Activated CD4-positive, alpha-beta T cell treated with anti-CD3 and anti-CD28 coated beads, Interleukin-2, amount 10 ng/mL, durations not matched to agents 24 days and 14 days (primary cell): ENCODE measurements at regions not wholly inside any gene's neighbourhood (a gene's known extent, or its start where the extent isn't known, plus 50 kb on each side); places are given as distances from the start of the nearest gene placed in this dataset.

ENCODE experiments used
- DNase-seq: peaks from one replicate; pipeline ENCODE4 v3.0.0; 2022
- H3K27ac Mint-ChIP-seq: one replicate; pipeline ENCODE4 v1.8.0; 2022; ENCODE audit warnings: mild to moderate bottlenecking, mixed read lengths
- H3K27me3 Mint-ChIP-seq: one replicate; pipeline ENCODE4 v1.8.0; 2022; ENCODE audit warnings: mixed read lengths
- H3K36me3 Mint-ChIP-seq: one replicate; pipeline ENCODE4 v1.8.0; 2022; ENCODE audit warnings: low read depth, mild to moderate bottlenecking, mixed read lengths
- H3K4me1 Mint-ChIP-seq: one replicate; pipeline ENCODE4 v1.8.0; 2021; ENCODE audit warnings: mixed read lengths
- H3K4me3 Mint-ChIP-seq: one replicate; pipeline ENCODE4 v1.8.0; 2022; ENCODE audit warnings: mild to moderate bottlenecking, moderate library complexity, mixed read lengths
- H3K9me3 Mint-ChIP-seq: one replicate; pipeline ENCODE4 v1.8.0; 2021; ENCODE audit warnings: mixed read lengths
- intact Hi-C: fragments of 100-400 bp; cut with micrococcal nuclease; formaldehyde crosslinking; loops from one replicate; pipeline ENCODE4 v1.15.1; 2023

DNA sequence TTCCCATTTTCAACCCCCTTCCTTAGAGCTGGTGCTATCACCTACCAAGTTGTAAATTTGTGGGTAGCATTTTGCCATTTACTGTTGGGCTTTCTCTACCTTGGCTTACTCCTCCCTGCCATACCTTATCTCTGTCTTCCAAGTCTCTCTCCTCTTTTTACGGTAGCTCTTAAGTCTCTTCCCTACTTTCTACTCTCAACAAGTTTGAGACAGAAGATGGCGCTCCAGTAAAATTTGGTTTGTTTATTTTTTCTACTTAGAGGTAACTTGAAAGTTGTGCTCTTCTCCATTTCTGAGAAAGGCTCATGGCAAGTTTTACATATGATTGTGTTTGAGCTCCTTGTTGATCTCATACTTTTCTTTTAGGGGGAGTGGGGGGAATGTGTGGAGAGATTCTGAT, 1508.1 kb downstream of the TECRL start:
- Mint-ChIP-seq H3K9me3 (peaks cover 4% of the 10 kb centered on the region), H3K4me3 (no peak overlapping the region), H3K36me3 (no peaks in the 10 kb centered on the region)

DNA sequence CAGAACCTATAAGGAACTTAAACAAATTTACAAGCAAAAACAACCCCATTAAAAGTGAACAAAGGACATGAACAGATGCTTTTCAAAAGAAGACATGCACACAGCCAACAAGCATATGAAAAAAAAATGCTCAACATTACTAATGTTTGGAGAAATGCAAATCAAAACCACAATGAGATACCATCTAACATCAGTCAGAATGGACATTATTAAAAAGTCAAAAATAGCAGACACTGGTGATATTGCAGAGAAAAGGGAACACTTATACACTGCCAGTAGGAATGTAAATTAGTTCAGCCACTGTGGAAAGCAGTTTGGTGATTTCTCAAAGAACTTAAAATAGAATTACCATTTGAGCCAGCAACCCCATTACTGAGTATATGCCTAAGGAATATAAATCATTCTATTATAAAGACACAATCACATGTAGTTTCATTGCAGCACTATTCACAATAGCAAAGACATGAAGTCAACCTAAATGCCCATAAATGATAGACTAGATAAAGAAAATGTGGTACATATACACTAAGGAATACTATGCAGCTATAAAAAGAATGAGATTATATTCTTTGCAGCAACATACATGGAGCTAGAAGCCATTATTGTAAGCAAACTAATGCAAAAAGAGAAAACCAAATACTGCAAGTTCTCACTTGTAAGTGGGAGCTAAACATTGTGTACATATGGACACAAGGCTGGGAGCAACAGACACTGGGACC, 1509.4 kb downstream of the TECRL start:
- H3K4me3 Mint-ChIP-seq = no peak overlapping the region
- H3K9me3 Mint-ChIP-seq = peaks cover 4% of the 10 kb centered on the region

More for the DNA sequence above, 1508.1 kb downstream of the TECRL start:
- intact Hi-C loops = no loop called here
- H3K27me3 Mint-ChIP-seq = no peaks in the 10 kb centered on the region
- no peaks in the 10 kb centered on the region for H3K4me1 Mint-ChIP-seq
- H3K27ac Mint-ChIP-seq = no peak overlapping the region
- DNase-seq = no peak

DNA sequence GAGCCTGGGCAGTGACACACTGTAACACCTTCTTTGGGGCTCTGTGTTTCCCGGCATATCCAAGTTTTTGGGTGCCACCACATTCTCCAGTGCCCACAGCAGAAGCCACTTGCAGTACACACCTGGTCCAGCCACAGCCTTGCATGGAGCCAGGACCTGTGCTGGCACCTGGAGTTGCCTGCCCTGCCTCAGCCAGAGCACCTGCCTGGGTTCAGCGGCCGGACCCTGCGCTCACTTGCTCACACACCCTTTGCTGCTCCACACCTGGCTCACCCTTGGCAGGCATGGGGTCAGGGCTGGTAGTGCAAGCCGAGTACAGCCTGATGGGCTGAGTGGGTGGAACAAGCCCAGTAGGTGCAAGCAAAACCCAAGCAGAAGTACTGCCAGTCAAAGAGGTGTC, 1511.1 kb downstream of the TECRL start:
- DNase-seq = no peak
- Mint-ChIP-seq H3K4me1 (no peaks in the 10 kb centered on the region), H3K27ac (no peak overlapping the region), H3K4me3 (no peak overlapping the region), H3K27me3 (no peaks in the 10 kb centered on the region), H3K36me3 (no peaks in the 10 kb centered on the region), H3K9me3 (peaks cover 4% of the 10 kb centered on the region)
- intact Hi-C loops = no loop called here

More for the DNA sequence above, 1509.4 kb downstream of the TECRL start:
- Mint-ChIP-seq H3K27ac (no peak overlapping the region), H3K27me3 (no peaks in the 10 kb centered on the region), H3K36me3 (no peaks in the 10 kb centered on the region), H3K4me1 (no peaks in the 10 kb centered on the region)
- intact Hi-C loops = no loop called here
- no peak for DNase-seq

DNA sequence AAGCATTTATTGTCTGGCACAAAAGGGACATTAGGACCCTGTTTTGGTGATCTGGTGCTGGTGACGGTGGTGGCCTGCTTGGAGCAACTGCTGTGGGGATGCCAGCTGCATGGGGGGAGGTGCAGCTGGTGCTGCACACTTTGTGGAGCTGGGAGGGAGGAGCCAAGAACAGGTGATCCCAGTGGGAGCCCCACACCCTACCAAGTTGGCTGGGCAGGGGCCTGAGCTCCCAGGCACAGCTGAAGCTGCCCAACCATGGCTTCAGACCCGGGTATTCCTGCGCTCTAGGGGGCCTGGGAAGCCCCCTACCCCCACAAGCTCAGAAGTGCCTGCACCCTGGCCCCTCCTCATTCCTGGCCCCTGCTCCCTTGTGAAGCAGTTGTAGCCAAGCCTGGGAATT, 1512.5 kb downstream of the TECRL start:
- DNase-seq = no peak
- no peaks in the 10 kb centered on the region for H3K36me3 Mint-ChIP-seq
- no peaks in the 10 kb centered on the region for H3K27me3 Mint-ChIP-seq
- intact Hi-C loops = no loop called here
- no peaks in the 10 kb centered on the region for H3K4me1 Mint-ChIP-seq
- peaks cover 4% of the 10 kb centered on the region for H3K9me3 Mint-ChIP-seq
- H3K4me3 Mint-ChIP-seq = no peak overlapping the region
- no peak overlapping the region for H3K27ac Mint-ChIP-seq

DNA sequence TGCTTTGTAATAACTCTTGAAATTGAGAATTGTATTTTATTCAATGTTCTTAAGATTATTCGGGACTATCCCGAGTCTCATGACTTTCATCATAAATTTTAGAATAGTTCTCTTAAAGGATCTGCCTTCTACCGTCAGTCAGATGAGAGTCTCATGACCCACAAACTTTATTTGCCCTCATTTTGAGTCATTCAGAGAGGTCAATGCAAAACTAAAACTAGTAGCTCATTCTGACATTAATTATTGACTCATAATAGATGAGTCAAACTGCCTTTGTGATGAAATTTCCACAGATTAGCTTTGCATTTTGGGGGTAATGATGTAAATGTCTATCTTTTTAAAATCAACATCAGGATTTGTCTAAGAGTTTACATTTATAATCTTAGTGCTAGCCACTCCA, 1527.3 kb downstream of the TECRL start:
- intact Hi-C loops = no loop called here
- Mint-ChIP-seq H3K27me3 (no peaks in the 10 kb centered on the region), H3K4me3 (no peak overlapping the region), H3K9me3 (peaks cover 6% of the 10 kb centered on the region), H3K36me3 (no peaks in the 10 kb centered on the region), H3K27ac (no peak overlapping the region), H3K4me1 (no peaks in the 10 kb centered on the region)
- no peak for DNase-seq

DNA sequence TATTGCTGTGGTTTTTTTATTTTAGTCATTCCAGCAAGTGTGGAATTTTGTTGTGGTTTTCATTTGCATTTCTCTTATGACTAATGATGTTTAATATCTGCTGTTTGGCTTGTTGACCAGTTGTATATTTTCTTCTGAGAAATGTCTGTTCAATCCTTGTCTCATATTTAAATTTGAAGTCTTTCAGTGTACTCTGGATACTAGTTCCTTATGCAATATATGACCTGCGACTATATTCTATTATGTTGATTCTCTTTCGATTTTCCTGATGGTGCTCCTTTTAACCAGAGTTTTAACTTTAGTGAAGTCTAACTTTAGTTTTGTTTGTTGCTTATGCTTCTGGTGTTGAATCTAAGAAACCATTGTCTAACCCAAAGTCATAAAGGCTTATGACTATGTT, 1528.0 kb downstream of the TECRL start:
- Mint-ChIP-seq H3K27ac (no peak overlapping the region), H3K4me1 (no peaks in the 10 kb centered on the region), H3K4me3 (no peak overlapping the region), H3K27me3 (no peaks in the 10 kb centered on the region), H3K36me3 (no peaks in the 10 kb centered on the region), H3K9me3 (peaks cover 7% of the 10 kb centered on the region)
- intact Hi-C loops = no loop called here
- no peak for DNase-seq

DNA sequence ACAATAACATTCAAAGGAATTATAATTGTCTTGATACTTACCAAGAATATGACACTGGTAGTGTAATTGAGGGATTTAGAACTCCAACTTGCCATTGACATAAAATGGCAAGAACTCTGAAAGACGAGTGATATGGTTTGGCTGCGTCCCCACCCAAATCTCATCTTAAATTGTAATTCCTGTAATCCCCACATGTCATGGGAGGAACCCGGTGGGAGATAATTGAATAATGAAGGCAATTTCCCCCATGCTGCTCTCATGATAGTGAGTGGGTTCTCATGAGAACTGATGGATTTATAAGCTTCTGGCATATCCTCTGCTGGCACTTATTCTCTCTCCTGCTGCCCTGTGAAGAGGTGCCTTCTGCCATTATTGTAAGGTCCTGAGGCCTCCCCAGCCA, 1536.4 kb downstream of the TECRL start:
- peaks cover 16% of the 10 kb centered on the region for H3K9me3 Mint-ChIP-seq
- no peak overlapping the region for H3K27ac Mint-ChIP-seq
- DNase-seq = no peak
- H3K36me3 Mint-ChIP-seq = no peaks in the 10 kb centered on the region
- no peaks in the 10 kb centered on the region for H3K4me1 Mint-ChIP-seq
- no peaks in the 10 kb centered on the region for H3K27me3 Mint-ChIP-seq
- no peak overlapping the region for H3K4me3 Mint-ChIP-seq
- intact Hi-C loops = no loop called here

DNA sequence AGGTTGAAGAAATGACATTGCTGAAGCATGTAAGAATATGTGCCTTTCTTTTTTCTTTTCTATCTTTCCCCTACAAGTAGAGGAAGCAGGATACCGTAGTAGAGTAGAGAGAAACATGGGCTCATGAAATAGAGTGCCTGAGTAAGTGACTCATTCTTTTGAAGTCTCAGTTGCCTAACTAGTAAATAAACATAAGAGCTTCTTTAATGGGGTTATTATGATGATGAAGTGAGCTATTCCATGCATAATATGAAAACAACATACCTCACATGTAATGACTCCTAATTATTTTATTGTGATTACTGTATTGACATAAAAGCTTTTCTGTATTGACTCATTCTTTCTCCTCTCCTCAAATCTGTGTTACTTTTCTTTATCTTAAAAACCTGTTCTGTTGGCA, 1538.2 kb downstream of the TECRL start:
- Mint-ChIP-seq H3K9me3 (peaks cover 16% of the 10 kb centered on the region), H3K27ac (no peak overlapping the region), H3K36me3 (no peaks in the 10 kb centered on the region), H3K4me1 (no peaks in the 10 kb centered on the region), H3K4me3 (no peak overlapping the region), H3K27me3 (no peaks in the 10 kb centered on the region)
- intact Hi-C loops = no loop called here
- no peak for DNase-seq

DNA sequence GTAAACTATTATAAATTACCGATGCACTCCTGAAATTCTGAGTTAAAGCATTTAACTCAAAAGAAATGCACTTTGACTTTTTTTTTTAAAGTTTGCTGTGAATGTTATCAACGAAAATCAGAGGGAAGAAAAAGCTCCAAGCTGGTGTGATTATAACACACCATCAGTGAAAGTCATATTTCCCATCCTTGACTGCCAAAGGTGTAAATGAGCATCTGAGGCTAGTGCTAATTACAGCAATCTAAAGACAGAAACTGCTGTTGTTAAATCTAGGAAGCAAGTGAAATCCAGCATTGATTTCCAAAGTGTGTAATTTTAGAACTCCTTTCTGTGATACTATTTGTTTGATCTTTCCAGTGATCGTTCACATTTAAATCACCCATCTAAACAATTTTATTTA, 1538.8 kb downstream of the TECRL start:
- no peak for DNase-seq
- Mint-ChIP-seq H3K4me3 (no peak overlapping the region), H3K27ac (no peak overlapping the region), H3K36me3 (no peaks in the 10 kb centered on the region), H3K27me3 (no peaks in the 10 kb centered on the region), H3K4me1 (no peaks in the 10 kb centered on the region), H3K9me3 (peaks cover 16% of the 10 kb centered on the region)
- intact Hi-C loops = no loop called here

DNA sequence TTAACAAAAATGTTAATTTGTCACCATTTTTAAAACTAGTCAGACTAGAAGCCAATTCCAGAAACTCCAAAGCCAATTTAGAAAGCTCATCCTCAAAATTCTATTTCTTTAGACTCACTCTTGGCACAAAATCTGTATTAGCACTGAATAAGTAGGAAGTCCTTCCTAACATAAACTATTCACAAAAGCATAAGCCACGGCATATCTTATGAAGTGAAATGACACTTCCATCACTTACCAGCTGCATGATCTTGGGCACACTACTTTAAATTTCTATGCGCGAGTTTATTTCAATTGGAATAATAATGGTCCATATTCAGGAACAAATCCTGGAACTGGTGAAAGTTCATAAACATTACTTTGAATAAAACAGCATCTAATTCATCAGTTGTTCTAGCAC, 1544.0 kb downstream of the TECRL start:
- Mint-ChIP-seq H3K27me3 (no peaks in the 10 kb centered on the region), H3K27ac (no peak overlapping the region)
- intact Hi-C loops = no loop called here

DNA sequence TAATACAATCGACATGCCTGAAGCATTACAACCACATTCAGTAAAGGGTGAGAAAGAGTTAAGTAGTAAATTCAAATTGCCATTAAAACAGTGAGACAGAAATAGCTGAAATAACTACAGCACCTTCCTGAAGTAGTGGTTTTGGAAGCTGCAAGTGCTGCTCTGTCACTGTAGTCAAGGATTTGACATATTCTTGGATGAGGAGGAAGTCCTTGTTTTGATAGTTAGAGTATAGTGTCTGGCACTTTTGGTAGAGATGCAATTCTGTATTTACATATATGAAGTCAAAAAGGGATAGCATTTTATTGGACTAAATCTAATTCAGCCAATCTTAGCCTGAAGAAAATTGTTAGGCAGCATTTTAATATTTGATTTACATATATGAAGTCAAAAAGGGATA, 1559.6 kb downstream of the TECRL start:
- Mint-ChIP-seq H3K27ac (no peak overlapping the region), H3K4me3 (no peak overlapping the region), H3K4me1 (no peaks in the 10 kb centered on the region), H3K27me3 (no peaks in the 10 kb centered on the region), H3K36me3 (no peaks in the 10 kb centered on the region), H3K9me3 (peaks cover 4% of the 10 kb centered on the region)
- no peak for DNase-seq
- intact Hi-C loops = no loop called here

More for the DNA sequence above, 1544.0 kb downstream of the TECRL start:
- DNase-seq = no peak
- Mint-ChIP-seq H3K4me1 (no peaks in the 10 kb centered on the region), H3K4me3 (no peak overlapping the region), H3K9me3 (peaks cover 3% of the 10 kb centered on the region), H3K36me3 (no peaks in the 10 kb centered on the region)

DNA sequence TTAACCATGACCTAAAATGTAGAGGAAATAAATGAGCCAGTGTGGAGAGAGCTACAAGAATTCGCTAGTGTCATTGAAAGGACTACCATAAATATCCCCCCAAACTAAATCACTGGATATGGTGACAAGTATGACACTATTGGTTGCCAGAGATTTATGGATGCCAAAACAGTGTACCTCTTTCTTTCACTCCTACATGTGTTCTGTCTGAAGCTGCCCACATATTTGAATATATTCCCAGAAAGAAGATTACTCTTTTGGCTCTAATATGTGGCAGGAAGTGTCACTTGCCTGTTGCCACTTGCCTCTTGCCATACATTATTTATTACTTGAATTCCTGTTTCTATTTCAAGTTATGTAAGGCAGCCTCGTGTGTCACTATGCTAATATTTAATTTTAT, 1573.6 kb downstream of the TECRL start:
- no peak for DNase-seq
- Mint-ChIP-seq H3K9me3 (peaks cover 10% of the 10 kb centered on the region), H3K27ac (no peak overlapping the region), H3K4me3 (no peak overlapping the region), H3K4me1 (no peaks in the 10 kb centered on the region), H3K36me3 (no peaks in the 10 kb centered on the region), H3K27me3 (no peaks in the 10 kb centered on the region)
- intact Hi-C loops = no loop called here

DNA sequence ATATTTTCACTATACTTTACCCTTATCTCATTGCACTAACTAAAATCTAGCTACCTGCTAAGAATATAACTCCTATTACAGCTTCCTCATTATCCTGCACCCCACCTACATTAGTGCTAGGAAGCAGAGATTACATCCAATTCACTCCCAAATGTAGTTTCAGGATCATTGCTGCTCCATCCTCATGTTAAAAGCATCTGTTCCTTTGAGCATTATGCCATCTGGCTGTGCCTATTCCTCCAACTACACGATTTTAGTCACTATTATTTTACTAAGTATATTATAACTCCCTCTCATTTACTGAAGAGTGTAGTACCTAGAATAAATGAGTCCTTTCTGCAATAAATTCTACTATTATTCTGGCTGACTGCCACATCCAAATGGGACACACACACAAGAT, 1586.9 kb downstream of the TECRL start:
- no peak for DNase-seq

DNA sequence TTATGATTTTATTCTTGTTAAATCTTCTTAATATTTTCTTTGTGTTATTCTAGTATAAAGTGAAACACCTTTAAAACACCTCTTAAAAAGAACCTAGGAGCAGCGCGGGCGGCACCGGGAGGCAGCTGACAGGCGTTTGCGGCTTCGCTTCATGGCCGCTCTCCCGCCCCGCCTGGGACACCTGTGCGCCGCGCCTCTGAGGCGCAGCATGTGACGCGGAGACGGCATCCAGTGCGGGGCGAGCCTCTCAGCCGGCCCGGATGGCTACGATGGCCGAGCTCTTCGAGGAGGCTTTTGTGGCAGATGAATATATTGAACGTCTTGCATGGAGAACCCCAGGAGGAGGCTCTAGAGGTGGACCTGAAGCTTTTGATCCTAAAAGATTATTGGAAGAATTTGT, 1592.7 kb downstream of the TECRL start:
- no peaks in the 10 kb centered on the region for H3K27me3 Mint-ChIP-seq
- intact Hi-C loops = no loop called here
- H3K36me3 Mint-ChIP-seq = no peaks in the 10 kb centered on the region
- no peak overlapping the region for H3K27ac Mint-ChIP-seq
- no peak overlapping the region for H3K4me3 Mint-ChIP-seq
- H3K9me3 Mint-ChIP-seq = no peaks in the 10 kb centered on the region
- H3K4me1 Mint-ChIP-seq = no peaks in the 10 kb centered on the region
- no peak for DNase-seq

More for the DNA sequence above, 1586.9 kb downstream of the TECRL start:
- no peak overlapping the region for H3K4me3 Mint-ChIP-seq
- H3K27ac Mint-ChIP-seq = no peak overlapping the region
- no peaks in the 10 kb centered on the region for H3K36me3 Mint-ChIP-seq
- no peaks in the 10 kb centered on the region for H3K4me1 Mint-ChIP-seq
- H3K9me3 Mint-ChIP-seq = no peaks in the 10 kb centered on the region
- intact Hi-C loops = no loop called here
- H3K27me3 Mint-ChIP-seq = no peaks in the 10 kb centered on the region

DNA sequence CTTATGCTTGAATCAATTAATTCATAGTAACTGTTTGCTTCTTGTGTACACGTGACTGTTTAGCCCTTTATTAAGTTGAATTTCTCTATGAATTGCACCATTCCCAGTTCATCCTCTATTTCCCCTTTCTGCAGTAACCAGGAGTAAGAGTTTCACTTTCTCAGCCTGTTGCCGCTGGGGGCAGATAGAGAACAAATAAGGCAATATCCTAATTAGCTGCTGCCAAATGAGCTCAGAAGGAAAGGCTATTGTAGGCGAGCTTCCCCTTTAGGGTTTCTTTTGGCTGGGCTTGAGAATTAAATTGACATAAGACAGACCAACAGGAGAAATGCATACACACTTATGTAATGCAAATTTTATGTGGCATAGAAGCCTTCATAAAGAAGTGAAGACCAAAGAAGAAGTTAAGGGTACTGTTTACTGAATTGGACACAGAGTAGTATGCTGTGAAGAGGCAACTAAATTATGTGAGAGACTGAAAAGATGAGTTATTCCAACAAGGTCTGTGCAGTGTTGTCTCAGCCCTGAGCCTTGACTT, 1594.7 kb downstream of the TECRL start:
- no peaks in the 10 kb centered on the region for H3K9me3 Mint-ChIP-seq
- no peak overlapping the region for H3K27ac Mint-ChIP-seq
- no peaks in the 10 kb centered on the region for H3K27me3 Mint-ChIP-seq
- H3K36me3 Mint-ChIP-seq = no peaks in the 10 kb centered on the region
- no peaks in the 10 kb centered on the region for H3K4me1 Mint-ChIP-seq
- intact Hi-C loops = no loop called here
- H3K4me3 Mint-ChIP-seq = no peak overlapping the region
- DNase-seq = no peak
